Natural killer cell (primary cell): ENCODE measurements at regions not wholly inside any gene's neighbourhood (a gene's known extent, or its start where the extent isn't known, plus 50 kb on each side); places are given as distances from the start of the nearest gene placed in this dataset.

ENCODE experiments used
- ATAC-seq, 3 donors: fragments of 150-1000 bp in 2 of 3; fragments of 200-7000 bp in 1 of 3; cut with Tn5 transposase; 1 replicate in 1 of 3; 2 replicates in 2 of 3; pipeline ENCODE4 v1.10.0; 2021; ENCODE audit warnings: mild to moderate bottlenecking in 2 of 3, moderate library complexity in 2 of 3
- DNase-seq, 2 donors: peaks; one replicate each; pipeline versions ENCODE4 v3.0.0 to v3.0.0-alpha.2; 2013 to 2021; ENCODE audit warnings: mixed read lengths in 1 of 2
- H3K27ac ChIP-seq: one replicate; pipeline ENCODE4 v1.5.1; 2013; ENCODE audit warnings: mild to moderate bottlenecking, low read length
- H3K27me3 ChIP-seq: one replicate; pipeline ENCODE4 v1.6.1; 2013; ENCODE audit warnings: low read length; ENCODE audit not compliant: control insufficient read depth, insufficient read depth
- H3K36me3 ChIP-seq: one replicate; pipeline ENCODE4 v1.6.1; 2013; ENCODE audit warnings: low read length; ENCODE audit not compliant: control insufficient read depth, insufficient read depth
- H3K4me1 ChIP-seq: one replicate; pipeline ENCODE4 v1.6.1; 2013; ENCODE audit warnings: low read length; ENCODE audit not compliant: control insufficient read depth, insufficient read depth
- H3K4me3 ChIP-seq: one replicate; pipeline ENCODE4 v1.5.1; 2013; ENCODE audit warnings: low read length
- H3K9me3 ChIP-seq: one replicate; pipeline ENCODE4 v1.6.1; 2013; ENCODE audit warnings: low read length; ENCODE audit not compliant: control insufficient read depth, insufficient read depth
- H3K27ac Mint-ChIP-seq, 2 donors: one replicate each; pipeline ENCODE4 v1.8.0; 2022; ENCODE audit warnings: mild to moderate bottlenecking in 2 of 2, mixed read lengths in 2 of 2, moderate library complexity in 1 of 2
- H3K27me3 Mint-ChIP-seq, 2 donors: one replicate each; pipeline ENCODE4 v1.8.0; 2022; ENCODE audit warnings: low read depth in 2 of 2, mixed read lengths in 2 of 2
- H3K36me3 Mint-ChIP-seq: one replicate; pipeline ENCODE4 v1.8.0; 2022; ENCODE audit warnings: mixed read lengths
- H3K4me1 Mint-ChIP-seq, 2 donors: one replicate each; pipeline ENCODE4 v1.8.0; 2022; ENCODE audit warnings: mixed read lengths in 2 of 2
- H3K4me3 Mint-ChIP-seq: one replicate; pipeline ENCODE4 v1.8.0; 2022; ENCODE audit warnings: mild to moderate bottlenecking, moderate library complexity, mixed read lengths
- H3K9me3 Mint-ChIP-seq, 2 donors: one replicate each; pipeline ENCODE4 v1.8.0; 2022; ENCODE audit warnings: mixed read lengths in 2 of 2
- CTCF ChIP-seq: fragments of 200-600 bp; IDR thresholded peaks from one replicate; pipeline ENCODE4 v1.8.0; 2022; ENCODE audit warnings: antibody characterized with exemption
- WGBS: methylation state at CpG from one replicate; pipeline ENCODE4 v1.1.7; 2013; ENCODE audit warnings: missing lambda C conversion rate; ENCODE audit not compliant: insufficient coverage; 5-methylcytosine and 5-hydroxymethylcytosine counted together
- intact Hi-C: fragments of 100-400 bp; cut with micrococcal nuclease; formaldehyde crosslinking; loops from one replicate; pipeline ENCODE4 v1.14.2; 2022

- H3K36me3 Mint-ChIP-seq = no peaks in the 10 kb centered on the region
- no peaks in the 10 kb centered on the region for H3K9me3 Mint-ChIP-seq
- no peak for ATAC-seq
- Histone ChIP-seq H3K36me3 (no peaks in the 10 kb centered on the region), H3K27ac (no peak overlapping the region), H3K4me1 (no peaks in the 10 kb centered on the region), H3K4me3 (no peak overlapping the region), H3K9me3 (no peaks in the 10 kb centered on the region), H3K27me3 (no peaks in the 10 kb centered on the region)
- TF ChIP-seq CTCF = no peak
- H3K27ac Mint-ChIP-seq = no peak overlapping the region
- no peak overlapping the region for H3K4me3 Mint-ChIP-seq
- DNase-seq = no peak
- H3K27me3 Mint-ChIP-seq = no peaks in the 10 kb centered on the region
- no peaks in the 10 kb centered on the region for H3K4me1 Mint-ChIP-seq
- intact Hi-C loops = no loop called here
Observed at GRCh38 chr3:102162251-102162650, 272.6 kb upstream of the ZPLD1 start.

- H3K4me1 ChIP-seq = no peaks in the 10 kb centered on the region
- Mint-ChIP-seq H3K4me1 (no peaks in the 10 kb centered on the region), H3K27ac (no peak overlapping the region), H3K27me3 (no peaks in the 10 kb centered on the region), H3K36me3 (no peaks in the 10 kb centered on the region), H3K9me3 (no peaks in the 10 kb centered on the region), H3K4me3 (no peak overlapping the region)
- ATAC-seq = no peak
- no peak overlapping the region for H3K4me3 ChIP-seq
- no peak overlapping the region for H3K27ac ChIP-seq
- H3K9me3 ChIP-seq = no peaks in the 10 kb centered on the region
- WGBS = 33% methylated on average over 1 of the region's 1 CpG
- no peak for DNase-seq
- TF ChIP-seq CTCF = no peak
- intact Hi-C loops = no loop called here
- no peaks in the 10 kb centered on the region for H3K36me3 ChIP-seq
- H3K27me3 ChIP-seq = no peaks in the 10 kb centered on the region
Observed at GRCh38 chr3:102163039-102163817, 271.6 kb upstream of the ZPLD1 start.

DNA sequence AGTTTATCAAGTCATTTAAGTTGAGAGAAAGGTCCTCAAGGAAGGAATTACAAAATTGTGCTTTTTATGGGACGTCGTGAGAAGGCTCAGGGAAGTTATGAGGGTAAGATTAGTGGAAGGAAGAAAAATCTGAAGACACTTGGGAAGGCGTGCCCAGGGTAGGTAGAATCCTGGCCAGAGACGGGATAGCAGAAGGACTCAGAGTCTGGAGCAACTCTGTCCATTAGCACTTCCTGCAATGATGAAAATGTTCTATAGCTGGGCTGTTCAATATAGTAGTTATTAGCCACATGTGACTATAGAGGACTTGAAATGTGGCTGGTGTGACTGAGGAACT lies 271.0 kb upstream of the ZPLD1 start:
- no peak for TF ChIP-seq CTCF
- DNase-seq (no peak), ATAC-seq (no peak)
- Histone ChIP-seq H3K27me3 (no peaks in the 10 kb centered on the region), H3K4me1 (no peaks in the 10 kb centered on the region), H3K27ac (no peak overlapping the region), H3K4me3 (no peak overlapping the region), H3K36me3 (no peaks in the 10 kb centered on the region), H3K9me3 (no peaks in the 10 kb centered on the region)
- Mint-ChIP-seq H3K4me3 (no peak overlapping the region), H3K36me3 (no peaks in the 10 kb centered on the region), H3K27ac (no peak overlapping the region), H3K27me3 (no peaks in the 10 kb centered on the region), H3K4me1 (no peaks in the 10 kb centered on the region), H3K9me3 (no peaks in the 10 kb centered on the region)
- 86% methylated on average over 4 of the region's 4 CpGs for WGBS
- intact Hi-C loops = no loop called here

DNA sequence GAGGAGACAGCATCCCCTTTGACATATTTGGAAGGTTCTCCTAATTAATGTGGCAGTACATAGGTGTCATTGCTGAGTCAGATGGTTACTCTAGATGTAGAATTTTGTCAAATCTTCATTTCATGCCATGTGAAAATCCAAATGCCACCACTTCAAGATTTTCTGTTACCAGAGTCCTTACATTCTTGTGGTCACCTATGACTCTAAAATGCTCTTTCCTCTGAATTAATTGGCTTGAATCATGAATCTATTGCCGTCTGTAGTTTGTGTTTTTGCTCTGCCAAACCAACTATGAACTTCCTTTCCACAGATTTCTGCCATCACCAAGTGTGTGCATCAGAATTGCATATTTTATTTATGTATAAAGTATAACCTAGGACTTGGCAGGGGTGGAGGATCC lies 269.4 kb upstream of the ZPLD1 start:
- DNase-seq (no peak), ATAC-seq (no peak)
- H3K4me1 Mint-ChIP-seq = no peaks in the 10 kb centered on the region
- no peak overlapping the region for H3K27ac Mint-ChIP-seq
- H3K4me3 Mint-ChIP-seq = no peak overlapping the region
- H3K9me3 Mint-ChIP-seq = no peaks in the 10 kb centered on the region
- no peaks in the 10 kb centered on the region for H3K36me3 ChIP-seq
- H3K4me3 ChIP-seq = no peak overlapping the region
- no peaks in the 10 kb centered on the region for H3K36me3 Mint-ChIP-seq
- 100% methylated on average over 1 of the region's 1 CpG for WGBS
- no peaks in the 10 kb centered on the region for H3K9me3 ChIP-seq
- H3K27me3 Mint-ChIP-seq = no peaks in the 10 kb centered on the region
- no peak overlapping the region for H3K27ac ChIP-seq
- H3K4me1 ChIP-seq = no peaks in the 10 kb centered on the region
- intact Hi-C loops = no loop called here
- no peak for TF ChIP-seq CTCF
- H3K27me3 ChIP-seq = no peaks in the 10 kb centered on the region
